ENCODE measurements at regions not wholly inside any gene's neighbourhood (a gene's known extent, or its start where the extent isn't known, plus 50 kb on each side); places are given as distances from the start of the nearest gene placed in this dataset.

DNA sequence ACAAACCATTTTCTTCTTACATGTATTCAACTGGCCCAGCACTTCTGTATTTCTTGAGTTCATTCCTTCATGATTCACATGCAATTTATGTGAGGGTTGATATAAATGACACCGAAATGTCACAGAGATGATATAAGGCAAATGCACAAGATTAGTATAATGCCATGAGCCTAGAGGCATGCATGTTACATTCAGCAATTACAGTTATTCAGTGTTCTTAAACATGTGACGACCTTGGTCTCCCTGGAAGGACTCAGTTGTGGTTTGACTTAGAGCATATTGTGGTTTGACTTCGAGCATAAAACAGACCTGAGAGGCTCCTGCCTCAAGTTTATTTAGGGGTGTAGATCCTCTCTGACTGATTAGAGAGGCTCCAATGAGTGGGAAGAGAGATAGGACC lies 752.1 kb upstream of the POM121L12 start:
- peaks cover 2% of the 10 kb centered on the region; the same call in 1 of the 2 replicates for H3K9me3 ChIP-seq (ENCODE audit: control insufficient read depth, insufficient read depth, low read length)
- no peaks in the 10 kb centered on the region for H3K9me1 ChIP-seq (ENCODE audit: insufficient read depth, low read length)
- ChIA-PET CTCF (no interaction called here), POLR2A (ENCODE audit: unreplicated experiment) (no interaction called here)
- H3K56ac ChIP-seq (ENCODE audit: extremely low read depth, insufficient read depth, low read length), result no peak overlapping the region
- H2BK120ac ChIP-seq (ENCODE audit: low read depth, low read length), result no peak overlapping the region
- no peak overlapping the region for H2AFZ ChIP-seq (replicated peaks; ENCODE audit: low read length, poor library complexity)
- no peaks in the 10 kb centered on the region for H3K27me3 ChIP-seq (ENCODE audit: control insufficient read depth, insufficient read depth, low read length)
- H3K23ac ChIP-seq (ENCODE audit: low read depth, low read length), result no peak overlapping the region
- no peaks in the 10 kb centered on the region for H3K79me1 ChIP-seq (ENCODE audit: low read depth in 1 of 2, low read length in 2 of 2)
- no peak overlapping the region for H2BK15ac ChIP-seq (ENCODE audit: low read depth, low read length)
- no peak overlapping the region for H3K18ac ChIP-seq (ENCODE audit: low read depth, low read length)
- H2AK9ac ChIP-seq (replicated peaks; ENCODE audit: low read depth, low read length, poor library complexity), result no peak overlapping the region
- H4K91ac ChIP-seq (ENCODE audit: insufficient read depth, low read depth, low read length), result no peak overlapping the region
- H3K14ac ChIP-seq (replicated peaks; ENCODE audit: low read depth, low read length), result no peak overlapping the region
- H2AK5ac ChIP-seq (ENCODE audit: low read depth, low read length), result no peak overlapping the region
- TF ChIP-seq CHD1 (IDR thresholded peaks at IDR 0.05; ENCODE audit: low read depth, low read length) (no peak), BHLHE40 (IDR thresholded peaks at IDR 0.05; ENCODE audit: low read depth, low read length) (no peak), USF2 (IDR thresholded peaks at IDR 0.05; ENCODE audit: low read depth, low read length) (no peak), FOS (IDR thresholded peaks at IDR 0.05; ENCODE audit: low read depth, low read length) (no peak), SMC3 (IDR thresholded peaks at IDR 0.05; ENCODE audit: low read depth, low read length) (no peak), NFE2L2 (IDR thresholded peaks at IDR 0.05; ENCODE audit: low read depth, low read length) (no peak), POLR2A (IDR thresholded peaks at IDR 0.05; ENCODE audit: low read depth, low read length) (no peak), RCOR1 (IDR thresholded peaks at IDR 0.05; ENCODE audit: insufficient replicate concordance, low read length) (no peak), MAFK (IDR thresholded peaks at IDR 0.05; ENCODE audit: low read depth, low read length) (no peak), RFX5 (IDR thresholded peaks at IDR 0.05; ENCODE audit: low read depth, low read length) (no peak), MAZ (IDR thresholded peaks at IDR 0.05; ENCODE audit: borderline replicate concordance, low read depth, low read length) (no peak), MXI1 (IDR thresholded peaks at IDR 0.05; ENCODE audit: borderline replicate concordance, low read depth, low read length) (no peak)
- TF ChIP-seq, protein P1, sequence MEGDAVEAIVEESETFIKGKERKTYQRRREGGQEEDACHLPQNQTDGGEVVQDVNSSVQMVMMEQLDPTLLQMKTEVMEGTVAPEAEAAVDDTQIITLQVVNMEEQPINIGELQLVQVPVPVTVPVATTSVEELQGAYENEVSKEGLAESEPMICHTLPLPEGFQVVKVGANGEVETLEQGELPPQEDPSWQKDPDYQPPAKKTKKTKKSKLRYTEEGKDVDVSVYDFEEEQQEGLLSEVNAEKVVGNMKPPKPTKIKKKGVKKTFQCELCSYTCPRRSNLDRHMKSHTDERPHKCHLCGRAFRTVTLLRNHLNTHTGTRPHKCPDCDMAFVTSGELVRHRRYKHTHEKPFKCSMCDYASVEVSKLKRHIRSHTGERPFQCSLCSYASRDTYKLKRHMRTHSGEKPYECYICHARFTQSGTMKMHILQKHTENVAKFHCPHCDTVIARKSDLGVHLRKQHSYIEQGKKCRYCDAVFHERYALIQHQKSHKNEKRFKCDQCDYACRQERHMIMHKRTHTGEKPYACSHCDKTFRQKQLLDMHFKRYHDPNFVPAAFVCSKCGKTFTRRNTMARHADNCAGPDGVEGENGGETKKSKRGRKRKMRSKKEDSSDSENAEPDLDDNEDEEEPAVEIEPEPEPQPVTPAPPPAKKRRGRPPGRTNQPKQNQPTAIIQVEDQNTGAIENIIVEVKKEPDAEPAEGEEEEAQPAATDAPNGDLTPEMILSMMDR (conservative IDR thresholded peaks at IDR 0.05; ENCODE audit: low read depth, low read length), result no peak
- TF ChIP-seq, protein P2, sequence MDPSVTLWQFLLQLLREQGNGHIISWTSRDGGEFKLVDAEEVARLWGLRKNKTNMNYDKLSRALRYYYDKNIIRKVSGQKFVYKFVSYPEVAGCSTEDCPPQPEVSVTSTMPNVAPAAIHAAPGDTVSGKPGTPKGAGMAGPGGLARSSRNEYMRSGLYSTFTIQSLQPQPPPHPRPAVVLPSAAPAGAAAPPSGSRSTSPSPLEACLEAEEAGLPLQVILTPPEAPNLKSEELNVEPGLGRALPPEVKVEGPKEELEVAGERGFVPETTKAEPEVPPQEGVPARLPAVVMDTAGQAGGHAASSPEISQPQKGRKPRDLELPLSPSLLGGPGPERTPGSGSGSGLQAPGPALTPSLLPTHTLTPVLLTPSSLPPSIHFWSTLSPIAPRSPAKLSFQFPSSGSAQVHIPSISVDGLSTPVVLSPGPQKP (IDR thresholded peaks at IDR 0.05; ENCODE audit: borderline replicate concordance, low read depth, low read length), result no peak
- no peaks in the 10 kb centered on the region for H3K36me3 ChIP-seq (ENCODE audit: control insufficient read depth, insufficient read depth, low read length)
- no peak overlapping the region for H2BK20ac ChIP-seq (ENCODE audit: low read depth, low read length)
- in situ Hi-C loops (cut with MboI; ENCODE audit: low sequenced_read_pairs), result no loop called here
- no peak overlapping the region for H4K5ac ChIP-seq (ENCODE audit: low read depth, low read length)
- dilution Hi-C loops (cut with HindIII; ENCODE audit: low sequenced_read_pairs, unreplicated experiment), result no loop called here
- no peak overlapping the region for H4K8ac ChIP-seq (ENCODE audit: low read depth in 2 of 2, low read length in 2 of 2)
- no peak overlapping the region for H3K9ac ChIP-seq (ENCODE audit: low read depth, low read length)
- no peaks in the 10 kb centered on the region for H3K4me1 ChIP-seq (ENCODE audit: control insufficient read depth, insufficient read depth, low read length)
- no peaks in the 10 kb centered on the region for H4K20me1 ChIP-seq (ENCODE audit: insufficient read depth, low read length)
- no peak for ATAC-seq (ENCODE audit: low read depth)
- H3K4ac ChIP-seq (ENCODE audit: low read depth, low read length), result no peak overlapping the region
- no peak overlapping the region for H3K4me3 ChIP-seq (ENCODE audit: insufficient read depth, low read depth, low read length)
- no peak for DNase-seq
- no peak overlapping the region for H3K4me2 ChIP-seq (ENCODE audit: low read depth, low read length)
- no peak overlapping the region for H3K27ac ChIP-seq (ENCODE audit: insufficient read depth, low read length)
- BruUV-seq (replicated peaks), result no TSS peak
- H2BK5ac ChIP-seq (ENCODE audit: low read depth, low read length, poor library complexity, severe bottlenecking), result no peak overlapping the region
- intact Hi-C loops (cut with micrococcal nuclease), result no loop called here
- WGBS, 2 experiments (ENCODE audit: extremely low coverage in 2 of 2, insufficient read length in 1 of 2), result 43% methylated on average over 1 of the region's 3 CpGs; no CpG with 5 or more reads in 1 of the 2 experiments
